NB4 (cell line): ENCODE measurements at regions not wholly inside any gene's neighbourhood (a gene's known extent, or its start where the extent isn't known, plus 50 kb on each side); places are given as distances from the start of the nearest gene placed in this dataset.

Source experiments
- CTCF ChIP-seq: IDR thresholded peaks from one replicate; pipeline ENCODE4 v1.5.1; 2012; ENCODE audit warnings: low read depth, low read length
- MAX ChIP-seq: IDR thresholded peaks from 2 replicates; pipeline ENCODE4 v1.6.1; 2011; ENCODE audit warnings: low read depth, low read length
- POLR2A ChIP-seq: IDR thresholded peaks from 2 replicates; pipeline ENCODE4 v1.6.1; 2011; ENCODE audit warnings: mild to moderate bottlenecking; ENCODE audit not compliant: insufficient read length; ENCODE audit errors: extremely low read depth

GRCh38 chr13:88802886-88803285 lies 1131.7 kb downstream of the SLITRK5 start:
- TF ChIP-seq POLR2A = no peak
- TF ChIP-seq CTCF = no peak
- no peak for TF ChIP-seq MAX
